ENCODE measurements at regions not wholly inside any gene's neighbourhood (a gene's known extent, or its start where the extent isn't known, plus 50 kb on each side); places are given as distances from the start of the nearest gene placed in this dataset.

DNA sequence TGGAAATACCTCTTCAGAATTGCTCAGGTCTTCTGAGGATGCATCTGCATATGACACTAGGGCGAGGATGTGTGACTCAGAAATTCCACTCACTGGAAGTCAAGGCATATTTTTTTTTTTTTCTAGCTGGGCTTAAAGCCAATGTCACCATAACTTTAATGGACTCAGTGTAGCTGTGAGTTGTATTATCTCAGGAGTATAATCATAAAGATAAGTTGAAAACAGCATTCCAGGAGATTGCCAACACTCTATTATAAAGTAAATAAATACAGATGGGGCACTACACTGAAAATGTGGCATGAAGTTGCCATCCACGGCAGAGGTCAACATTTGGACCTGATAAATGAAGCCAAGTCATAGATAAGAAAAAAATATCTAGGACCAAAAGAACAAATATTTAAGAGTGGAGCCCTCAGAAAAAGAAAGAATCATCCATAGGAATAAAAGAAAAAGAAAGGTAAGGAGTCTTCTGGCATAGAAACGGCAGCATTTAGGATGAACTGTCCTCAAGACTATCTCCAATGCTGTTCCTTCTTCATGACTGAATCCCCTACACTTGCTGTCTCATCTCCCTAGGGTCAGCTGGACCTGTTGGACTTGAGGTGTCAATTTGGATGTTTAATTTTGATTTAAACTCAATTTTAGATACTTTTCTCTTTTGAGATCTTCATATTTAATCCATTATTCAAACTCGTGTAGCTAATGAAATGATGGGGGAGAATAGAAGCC is 72.9 kb upstream of the CAV2 start:
- no peak overlapping the region for H3K4me3 ChIP-seq (ENCODE audit: low read depth, low read length)
- TF ChIP-seq, protein P1, sequence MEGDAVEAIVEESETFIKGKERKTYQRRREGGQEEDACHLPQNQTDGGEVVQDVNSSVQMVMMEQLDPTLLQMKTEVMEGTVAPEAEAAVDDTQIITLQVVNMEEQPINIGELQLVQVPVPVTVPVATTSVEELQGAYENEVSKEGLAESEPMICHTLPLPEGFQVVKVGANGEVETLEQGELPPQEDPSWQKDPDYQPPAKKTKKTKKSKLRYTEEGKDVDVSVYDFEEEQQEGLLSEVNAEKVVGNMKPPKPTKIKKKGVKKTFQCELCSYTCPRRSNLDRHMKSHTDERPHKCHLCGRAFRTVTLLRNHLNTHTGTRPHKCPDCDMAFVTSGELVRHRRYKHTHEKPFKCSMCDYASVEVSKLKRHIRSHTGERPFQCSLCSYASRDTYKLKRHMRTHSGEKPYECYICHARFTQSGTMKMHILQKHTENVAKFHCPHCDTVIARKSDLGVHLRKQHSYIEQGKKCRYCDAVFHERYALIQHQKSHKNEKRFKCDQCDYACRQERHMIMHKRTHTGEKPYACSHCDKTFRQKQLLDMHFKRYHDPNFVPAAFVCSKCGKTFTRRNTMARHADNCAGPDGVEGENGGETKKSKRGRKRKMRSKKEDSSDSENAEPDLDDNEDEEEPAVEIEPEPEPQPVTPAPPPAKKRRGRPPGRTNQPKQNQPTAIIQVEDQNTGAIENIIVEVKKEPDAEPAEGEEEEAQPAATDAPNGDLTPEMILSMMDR (IDR thresholded peaks at IDR 0.05; ENCODE audit: low read depth, low read length, missing control alignments) = no peak
- DNase-seq (ENCODE audit: low read depth) = no peak

DNA sequence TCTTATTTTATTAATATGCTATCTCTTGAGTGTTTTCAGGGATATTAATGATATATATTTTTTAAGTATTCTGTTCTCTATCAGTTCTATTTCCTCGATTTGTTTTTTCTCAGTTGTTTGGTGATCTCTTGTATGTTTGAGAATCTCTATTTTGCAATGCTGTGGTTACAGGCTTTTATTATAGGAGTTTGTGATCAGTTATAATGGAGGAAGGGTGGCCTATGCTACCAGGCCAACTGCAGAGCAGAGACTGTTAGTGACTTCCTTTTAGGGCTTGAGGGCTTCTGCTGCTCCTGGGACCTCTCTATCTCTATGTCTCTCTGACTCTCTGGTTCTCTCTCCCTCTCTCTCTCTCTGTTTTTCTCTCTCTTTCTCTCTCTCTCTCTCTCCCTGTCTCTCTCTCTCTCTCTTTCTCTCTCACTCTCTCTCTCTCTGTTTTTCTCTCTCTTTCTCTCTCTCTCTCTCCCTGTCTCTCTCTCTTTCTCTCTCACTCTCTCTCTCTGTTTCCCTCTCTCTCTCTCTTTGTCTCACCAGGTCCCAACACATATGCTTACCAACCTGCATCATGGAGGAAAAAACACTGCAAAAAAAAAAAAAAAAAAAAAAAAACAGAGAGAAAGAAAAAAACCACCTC is 69.4 kb upstream of the CAV2 start:
- H3K4me3 ChIP-seq (ENCODE audit: low read depth, low read length) = no peak overlapping the region
- TF ChIP-seq, protein P1 (IDR thresholded peaks at IDR 0.05; ENCODE audit: low read depth, low read length, missing control alignments) = no peak
- DNase-seq (ENCODE audit: low read depth) = no peak

DNA sequence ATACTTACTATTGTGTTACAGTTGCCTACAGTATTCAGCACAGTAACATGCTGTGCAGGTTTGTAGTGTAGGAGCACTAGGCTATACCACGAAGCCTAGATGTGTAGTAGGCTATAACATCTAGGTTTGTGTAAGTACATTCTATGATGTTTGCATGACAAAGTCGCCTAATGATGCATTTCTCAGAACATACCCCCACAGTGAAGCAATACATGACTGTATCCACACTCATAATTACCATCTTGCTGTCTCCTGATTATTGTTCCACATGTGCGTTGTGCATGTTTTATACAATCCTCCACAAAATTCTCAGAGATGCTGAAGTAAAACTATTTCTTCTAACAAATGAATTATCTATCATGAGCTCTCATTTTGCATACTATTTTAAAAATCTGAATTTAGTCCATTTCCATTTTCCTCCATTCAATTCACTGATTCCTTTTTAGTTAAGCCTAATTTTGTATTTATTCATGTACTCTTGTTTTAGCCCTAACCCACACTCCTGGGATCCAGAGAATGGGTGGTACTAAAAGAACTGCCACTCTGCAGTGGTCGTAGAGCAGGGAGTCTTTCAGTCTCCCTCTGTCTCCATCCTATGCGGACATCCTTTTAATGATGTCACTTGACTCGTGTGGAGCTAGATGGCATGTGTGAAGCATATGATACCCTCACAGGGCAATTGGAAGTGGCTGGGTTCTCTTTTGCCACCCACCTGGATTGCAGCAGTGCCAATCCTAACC is 67.6 kb upstream of the CAV2 start:
- TF ChIP-seq, protein P1 (IDR thresholded peaks at IDR 0.05; ENCODE audit: low read depth, low read length, missing control alignments) = no peak
- DNase-seq (ENCODE audit: low read depth) = no peak

DNA sequence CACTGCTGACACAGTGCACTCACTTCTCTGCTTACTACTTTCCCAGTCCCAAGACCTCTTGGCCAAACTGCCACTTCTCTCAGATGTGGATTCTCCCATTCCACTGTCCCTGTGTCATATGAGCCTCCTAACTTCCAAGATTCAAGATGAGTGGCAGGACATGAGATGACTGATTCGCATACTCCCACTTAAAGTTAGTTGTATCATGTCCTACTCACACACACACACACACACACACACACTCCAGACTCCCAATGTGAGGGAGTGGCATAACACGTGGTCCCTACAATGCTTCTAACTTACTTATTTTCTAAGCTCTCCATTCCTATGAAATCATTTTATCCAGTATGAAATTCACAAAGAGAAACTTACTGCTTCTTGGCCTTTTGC is 67.0 kb upstream of the CAV2 start:
- TF ChIP-seq, protein P1 (IDR thresholded peaks at IDR 0.05; ENCODE audit: low read depth, low read length, missing control alignments) = no peak
- H3K4me3 ChIP-seq (ENCODE audit: low read depth, low read length) = no peak overlapping the region
- no peak for DNase-seq (ENCODE audit: low read depth)

More for the DNA sequence above, 67.6 kb upstream of the CAV2 start:
- no peak overlapping the region for H3K4me3 ChIP-seq (ENCODE audit: low read depth, low read length)

DNA sequence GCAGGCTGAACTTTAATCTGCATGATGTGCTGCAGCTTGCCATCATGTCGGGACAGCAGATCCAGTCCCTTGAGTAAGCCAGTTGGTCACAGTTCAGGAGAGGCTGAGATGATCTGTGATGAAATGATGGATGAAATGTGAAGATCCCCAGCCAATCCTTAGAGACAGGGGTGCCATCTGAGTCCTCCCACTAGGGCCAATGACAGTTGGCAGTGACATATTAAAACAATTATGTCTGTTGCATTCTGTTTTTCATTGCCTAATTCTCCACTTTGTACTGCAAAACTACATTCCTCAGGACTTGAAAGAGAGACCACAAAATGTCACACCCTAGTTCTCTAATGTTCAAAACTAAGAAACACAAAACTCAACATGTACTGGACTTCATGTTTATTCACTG is 66.3 kb upstream of the CAV2 start:
- no peak overlapping the region for H3K4me3 ChIP-seq (ENCODE audit: low read depth, low read length)
- TF ChIP-seq, protein P1 (IDR thresholded peaks at IDR 0.05; ENCODE audit: low read depth, low read length, missing control alignments) = no peak
- DNase-seq (ENCODE audit: low read depth) = no peak

DNA sequence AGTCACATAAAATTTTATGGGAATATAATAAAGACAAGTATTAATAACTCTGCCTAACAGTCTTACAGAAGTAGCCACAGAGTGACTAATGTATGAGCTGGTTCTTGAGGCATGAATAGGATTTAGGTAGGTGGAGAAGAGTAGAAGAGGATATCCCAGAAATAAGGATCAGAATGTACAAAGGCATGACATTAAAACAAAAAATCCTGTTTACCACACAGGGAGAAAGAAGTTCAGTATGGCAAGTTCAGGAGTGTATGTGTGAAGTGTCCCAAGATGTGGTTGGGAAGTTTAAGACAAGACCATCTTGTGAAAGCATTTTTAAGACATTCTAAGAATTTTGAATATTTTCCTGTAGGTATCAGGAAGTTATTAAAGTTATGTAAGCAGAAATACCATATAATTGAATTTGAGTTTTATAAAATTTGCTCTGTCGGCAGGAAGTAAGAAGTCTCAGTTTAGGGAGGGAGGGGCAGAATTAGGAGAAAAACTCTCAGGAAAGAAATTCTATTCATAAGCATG is 64.7 kb upstream of the CAV2 start:
- TF ChIP-seq, protein P1 (IDR thresholded peaks at IDR 0.05; ENCODE audit: low read depth, low read length, missing control alignments) = no peak
- H3K4me3 ChIP-seq (ENCODE audit: low read depth, low read length) = no peak overlapping the region
- no peak for DNase-seq (ENCODE audit: low read depth)
